H9 (cell line): ENCODE measurements at regions not wholly inside any gene's neighbourhood (a gene's known extent, or its start where the extent isn't known, plus 50 kb on each side); places are given as distances from the start of the nearest gene placed in this dataset.

ENCODE experiments used
- DNase-seq: peaks from one replicate; pipeline ENCODE4 v3.0.0-alpha.2; 2017
- H2AFZ ChIP-seq: one replicate; pipeline ENCODE4 v1.6.1; 2013; ENCODE audit warnings: mild to moderate bottlenecking, low read length, control low read depth, moderate library complexity
- H2AK5ac ChIP-seq: 2 replicates; pipeline ENCODE4 v1.6.1; 2013; ENCODE audit warnings: low read length, control low read depth, mixed read lengths; ENCODE audit not compliant: insufficient read length
- H2BK120ac ChIP-seq: one replicate; pipeline ENCODE4 v1.6.1; 2013; ENCODE audit warnings: low read depth, mild to moderate bottlenecking, low read length, control low read depth, inconsistent platforms; ENCODE audit not compliant: poor library complexity, severe bottlenecking
- H2BK12ac ChIP-seq: 2 replicates; pipeline ENCODE4 v1.6.1; 2013; ENCODE audit warnings: low read length, control low read depth, mixed read lengths, low read depth; ENCODE audit not compliant: insufficient read length
- H2BK15ac ChIP-seq: 2 replicates; pipeline ENCODE4 v1.6.1; 2013; ENCODE audit warnings: low read depth, low read length, control low read depth
- H2BK20ac ChIP-seq: one replicate; pipeline ENCODE4 v1.6.1; 2013; ENCODE audit warnings: low read depth, mild to moderate bottlenecking, low read length, control low read depth, inconsistent platforms; ENCODE audit not compliant: poor library complexity, severe bottlenecking
- H2BK5ac ChIP-seq: 2 replicates; pipeline ENCODE4 v1.6.1; 2013; ENCODE audit warnings: low read length, control low read depth, mixed read lengths; ENCODE audit not compliant: insufficient read length
- H3K14ac ChIP-seq: 2 replicates; pipeline ENCODE4 v1.6.1; 2013; ENCODE audit warnings: low read length, control low read depth; ENCODE audit not compliant: insufficient read depth
- H3K18ac ChIP-seq: 2 replicates; pipeline ENCODE4 v1.6.1; 2013; ENCODE audit warnings: low read depth, mild to moderate bottlenecking, mixed read lengths, low read length, control low read depth; ENCODE audit not compliant: insufficient read length
- H3K23ac ChIP-seq: 2 replicates; pipeline ENCODE4 v1.6.1; 2013; ENCODE audit warnings: low read length, control low read depth, mixed read lengths, low read depth; ENCODE audit not compliant: insufficient read length
- H3K23me2 ChIP-seq: 2 replicates; pipeline ENCODE4 v1.6.1; 2013; ENCODE audit warnings: low read depth, mild to moderate bottlenecking, mixed read lengths, low read length, control low read depth; ENCODE audit not compliant: insufficient read length, poor library complexity, severe bottlenecking
- H3K27ac ChIP-seq: 2 replicates; pipeline ENCODE4 v1.5.1; 2013; ENCODE audit warnings: low read length, control low read depth, mixed read lengths, low read depth; ENCODE audit not compliant: insufficient read length
- H3K27me3 ChIP-seq: 2 replicates; pipeline ENCODE4 v1.6.1; 2013; ENCODE audit warnings: low read length, control low read depth, inconsistent platforms; ENCODE audit not compliant: insufficient read depth
- H3K4ac ChIP-seq: 2 replicates; pipeline ENCODE4 v1.6.1; 2013; ENCODE audit warnings: low read depth, mild to moderate bottlenecking, control low read depth, inconsistent platforms, low read length, moderate library complexity
- H3K4me1 ChIP-seq: 2 replicates; pipeline ENCODE4 v1.6.1; 2013; ENCODE audit warnings: low read length, control low read depth, inconsistent platforms; ENCODE audit not compliant: insufficient read depth
- H3K4me2 ChIP-seq: 2 replicates; pipeline ENCODE4 v1.6.1; 2013; ENCODE audit warnings: low read length, control low read depth, mixed read lengths; ENCODE audit not compliant: insufficient read length, insufficient read depth
- H3K56ac ChIP-seq: 2 replicates; pipeline ENCODE4 v1.6.1; 2013; ENCODE audit warnings: low read depth, mild to moderate bottlenecking, mixed read lengths, low read length, control low read depth; ENCODE audit not compliant: insufficient read length
- H3K79me1 ChIP-seq: 2 replicates; pipeline ENCODE4 v1.6.1; 2013; ENCODE audit warnings: low read depth, mild to moderate bottlenecking, moderate library complexity, low read length, control low read depth, inconsistent platforms; ENCODE audit not compliant: insufficient read depth, poor library complexity, severe bottlenecking
- H3K79me2 ChIP-seq: 2 replicates; pipeline ENCODE4 v1.6.1; 2013; ENCODE audit warnings: low read length, control low read depth, inconsistent platforms; ENCODE audit not compliant: insufficient read depth
- H3K9ac ChIP-seq: 2 replicates; pipeline ENCODE4 v1.6.1; 2013; ENCODE audit warnings: low read length, control low read depth, mixed read lengths; ENCODE audit not compliant: insufficient read length; ENCODE audit errors: extremely low read depth
- H3K9me3 ChIP-seq: one replicate; pipeline ENCODE4 v1.6.1; 2013; ENCODE audit warnings: low read depth, low read length, inconsistent platforms; ENCODE audit not compliant: control insufficient read depth
- H3T11ph ChIP-seq: one replicate; pipeline ENCODE4 v1.6.1; 2013; ENCODE audit warnings: mild to moderate bottlenecking, low read length, control low read depth, inconsistent platforms
- H4K20me1 ChIP-seq: one replicate; pipeline ENCODE4 v1.6.1; 2013; ENCODE audit not compliant: control insufficient read depth, insufficient read length, insufficient read depth
- H4K5ac ChIP-seq: 2 replicates; pipeline ENCODE4 v1.6.1; 2013; ENCODE audit warnings: low read depth, mild to moderate bottlenecking, mixed read lengths, low read length, control low read depth; ENCODE audit not compliant: insufficient read length
- H4K8ac ChIP-seq: replicated peaks from 2 replicates; pipeline ENCODE4 v1.6.1; 2013; ENCODE audit warnings: low read length, control low read depth, mixed read lengths, low read depth; ENCODE audit not compliant: insufficient read length
- H4K91ac ChIP-seq: 2 replicates; pipeline ENCODE4 v1.6.1; 2013; ENCODE audit warnings: low read depth, mild to moderate bottlenecking, moderate library complexity, mixed read lengths, low read length, control low read depth; ENCODE audit not compliant: insufficient read length
- H3K27ac Mint-ChIP-seq, 3 experiments: 2 replicates in 2 of 3; 3 replicates in 1 of 3; pipeline ENCODE4 v1.8.0; 2020 to 2021; ENCODE audit warnings: mixed read lengths in 3 of 3, mild to moderate bottlenecking in 1 of 3, moderate library complexity in 1 of 3
- H3K27me3 Mint-ChIP-seq: 2 replicates; pipeline ENCODE4 v1.8.0; 2021; ENCODE audit warnings: low read depth, mild to moderate bottlenecking, moderate library complexity, mixed read lengths
- H3K36me3 Mint-ChIP-seq, 3 experiments: 2 replicates in 2 of 3; 3 replicates in 1 of 3; pipeline ENCODE4 v1.8.0; 2020 to 2021; ENCODE audit warnings: low read depth in 3 of 3, mixed read lengths in 3 of 3; ENCODE audit not compliant: insufficient read depth in 1 of 3
- H3K4me1 Mint-ChIP-seq, 2 experiments: 2 replicates each; pipeline ENCODE4 v1.8.0; 2020; ENCODE audit warnings: mixed read lengths in 2 of 2
- H3K4me3 Mint-ChIP-seq, 2 experiments: 2 replicates in 1 of 2; 3 replicates in 1 of 2; pipeline ENCODE4 v1.8.0; 2020 to 2021; ENCODE audit warnings: mild to moderate bottlenecking in 2 of 2, mixed read lengths in 2 of 2, moderate library complexity in 1 of 2
- H3K9me3 Mint-ChIP-seq, 2 experiments: 2 replicates in 1 of 2; 3 replicates in 1 of 2; pipeline ENCODE4 v1.8.0; 2020; ENCODE audit warnings: mild to moderate bottlenecking in 2 of 2, mixed read lengths in 2 of 2, moderate library complexity in 1 of 2
- TF ChIP-seq, protein P1 (sequence below): fragments of 200-600 bp; sonication (generic); conservative IDR thresholded peaks from 3 replicates; pipeline ENCODE4 v1.8.0; 2021; ENCODE audit warnings: antibody characterized with exemption, mild to moderate bottlenecking

DNA sequence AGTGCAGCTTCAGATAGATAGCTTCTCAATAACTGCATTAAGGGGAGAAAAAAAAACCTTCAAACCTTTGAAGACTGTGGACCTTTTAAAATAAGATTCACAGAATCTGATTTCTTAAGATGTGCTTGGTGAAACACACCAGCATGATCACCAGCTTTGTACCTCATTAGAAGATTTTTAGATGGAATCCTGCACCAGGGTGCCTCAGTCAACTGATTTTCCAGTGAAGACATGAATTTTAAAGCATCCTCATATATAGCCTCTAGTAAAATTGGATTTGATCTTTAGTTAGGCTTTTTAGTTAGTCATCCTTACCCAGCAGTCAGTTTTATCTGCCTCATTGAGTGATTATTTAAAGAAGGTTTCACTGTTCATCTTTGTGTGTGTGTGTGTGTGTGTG lies 208.6 kb upstream of the DEPDC1 start:
- Histone ChIP-seq H4K8ac (no peak overlapping the region), H3K27ac (no peak overlapping the region), H3K56ac (no peak overlapping the region), H3K9ac (no peak overlapping the region), H3K18ac (no peak overlapping the region), H4K20me1 (no peaks in the 10 kb centered on the region), H3K79me2 (no peaks in the 10 kb centered on the region), H3K23me2 (no peaks in the 10 kb centered on the region), H2BK15ac (no peak overlapping the region), H3K27me3 (no peaks in the 10 kb centered on the region), H4K91ac (no peak overlapping the region), H3K4me1 (no peaks in the 10 kb centered on the region), H3K9me3 (no peaks in the 10 kb centered on the region), H3K4me2 (no peak overlapping the region), H3K79me1 (no peaks in the 10 kb centered on the region), H3T11ph (no peak overlapping the region), H2BK5ac (no peak overlapping the region), H2BK120ac (no peak overlapping the region), H3K23ac (no peak overlapping the region), H2AFZ (no peak overlapping the region), H2BK20ac (no peak overlapping the region), H4K5ac (no peak overlapping the region), H3K4ac (no peak overlapping the region), H3K14ac (no peak overlapping the region), H2BK12ac (no peak overlapping the region), H2AK5ac (no peak overlapping the region)
- Mint-ChIP-seq H3K36me3 (peaks cover 6 to 14% (median 12%) of the 10 kb centered on the region in 3 experiments), H3K9me3 (peaks cover 12 to 14% of the 10 kb centered on the region in 2 experiments), H3K27me3 (no peaks in the 10 kb centered on the region), H3K4me3 (no peak overlapping the region), H3K4me1 (no peaks in the 10 kb centered on the region), H3K27ac (no peak overlapping the region)
- TF ChIP-seq, protein P1, sequence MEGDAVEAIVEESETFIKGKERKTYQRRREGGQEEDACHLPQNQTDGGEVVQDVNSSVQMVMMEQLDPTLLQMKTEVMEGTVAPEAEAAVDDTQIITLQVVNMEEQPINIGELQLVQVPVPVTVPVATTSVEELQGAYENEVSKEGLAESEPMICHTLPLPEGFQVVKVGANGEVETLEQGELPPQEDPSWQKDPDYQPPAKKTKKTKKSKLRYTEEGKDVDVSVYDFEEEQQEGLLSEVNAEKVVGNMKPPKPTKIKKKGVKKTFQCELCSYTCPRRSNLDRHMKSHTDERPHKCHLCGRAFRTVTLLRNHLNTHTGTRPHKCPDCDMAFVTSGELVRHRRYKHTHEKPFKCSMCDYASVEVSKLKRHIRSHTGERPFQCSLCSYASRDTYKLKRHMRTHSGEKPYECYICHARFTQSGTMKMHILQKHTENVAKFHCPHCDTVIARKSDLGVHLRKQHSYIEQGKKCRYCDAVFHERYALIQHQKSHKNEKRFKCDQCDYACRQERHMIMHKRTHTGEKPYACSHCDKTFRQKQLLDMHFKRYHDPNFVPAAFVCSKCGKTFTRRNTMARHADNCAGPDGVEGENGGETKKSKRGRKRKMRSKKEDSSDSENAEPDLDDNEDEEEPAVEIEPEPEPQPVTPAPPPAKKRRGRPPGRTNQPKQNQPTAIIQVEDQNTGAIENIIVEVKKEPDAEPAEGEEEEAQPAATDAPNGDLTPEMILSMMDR, result no peak
- DNase-seq, result no peak
